A673 (cell line): ENCODE measurements at regions not wholly inside any gene's neighbourhood (a gene's known extent, or its start where the extent isn't known, plus 50 kb on each side); places are given as distances from the start of the nearest gene placed in this dataset.
"Not testable (repeated sequence)": the region's sequence is repeated elsewhere in the genome, so short reads cannot be mapped to it uniquely, and the experiment has no call there.

Experiments used
- BruUV-seq: library from RNA; stranded (reverse); fragments of 400-500 nt; replicated peaks from 2 replicates; lab custom pipeline; 2021; lab: Mats Ljungman, UMichigan
- CTCF ChIA-PET: fragments of 300-600 bp; sonication (Branson Sonifier 250); formaldehyde crosslinking; loops from one replicate; lab custom pipeline; 2022; ENCODE audit warnings: antibody characterized with exemption; lab: Charles Lee
- POLR2A ChIA-PET: fragments of 300-600 bp; sonication (Branson Sonifier 250); formaldehyde crosslinking; loops from one replicate; lab custom pipeline; 2022; ENCODE audit warnings: antibody characterized with exemption; ENCODE audit not compliant: low non-redundant PET; lab: Charles Lee
- DNase-seq: peaks from one replicate; pipeline ENCODE4 v3.0.0-alpha.2; 2015; ENCODE audit warnings: low spot score
- H3K27ac ChIP-seq: fragments of 200-600 bp; sonication (generic); 2 replicates; pipeline ENCODE4 v1.5.1; 2016; ENCODE audit warnings: mixed run types, low read depth, mild to moderate bottlenecking, mixed read lengths, antibody characterized with exemption, low read length; ENCODE audit not compliant: poor library complexity, severe bottlenecking
- H3K27me3 ChIP-seq: fragments of 200-600 bp; sonication (generic); replicated peaks from 2 replicates; pipeline ENCODE4 v1.6.1; 2017; ENCODE audit warnings: mixed run types, low read depth, mild to moderate bottlenecking, mixed read lengths, antibody characterized with exemption, low read length; ENCODE audit not compliant: insufficient read depth, poor library complexity
- H3K36me3 ChIP-seq: fragments of 200-600 bp; sonication (generic); 2 replicates; pipeline ENCODE4 v1.6.1; 2016; ENCODE audit warnings: mixed run types, mild to moderate bottlenecking, mixed read lengths, antibody characterized with exemption, low read length; ENCODE audit not compliant: insufficient read depth, poor library complexity, severe bottlenecking
- H3K4me1 ChIP-seq: fragments of 200-600 bp; sonication (generic); 2 replicates; pipeline ENCODE4 v1.6.1; 2017; ENCODE audit warnings: mixed run types, mild to moderate bottlenecking, mixed read lengths, antibody characterized with exemption, low read length; ENCODE audit not compliant: insufficient read depth, poor library complexity, severe bottlenecking
- H3K4me3 ChIP-seq: fragments of 200-600 bp; sonication (generic); 2 replicates; pipeline ENCODE4 v1.5.1; 2016; ENCODE audit warnings: low read depth, mixed run types, mild to moderate bottlenecking, mixed read lengths, low read length; ENCODE audit not compliant: poor library complexity, severe bottlenecking
- H3K9me3 ChIP-seq: fragments of 200-600 bp; sonication (generic); 2 replicates; pipeline ENCODE4 v1.6.1; 2016; ENCODE audit warnings: mixed run types, low read depth, mild to moderate bottlenecking, mixed read lengths, antibody characterized with exemption, low read length; ENCODE audit not compliant: poor library complexity, severe bottlenecking
- EZH2 ChIP-seq: fragments of 200-600 bp; sonication (generic); IDR thresholded peaks from 2 replicates; pipeline ENCODE4 v1.6.1; 2017; ENCODE audit warnings: borderline replicate concordance, low read depth, mild to moderate bottlenecking, mixed read lengths, antibody characterized with exemption, low read length; ENCODE audit not compliant: poor library complexity, severe bottlenecking
- intact Hi-C: fragments of 100-400 bp; cut with micrococcal nuclease; formaldehyde crosslinking; loops from one replicate; pipeline ENCODE4 v1.10.0; 2022; ENCODE audit not compliant: unreplicated experiment
- TF ChIP-seq, protein P1 (sequence below): fragments of 300-800, 200-600 bp; sonication (generic); conservative IDR thresholded peaks from 2 replicates; pipeline ENCODE4 v1.5.1; 2017; ENCODE audit warnings: low read depth, mild to moderate bottlenecking, antibody characterized with exemption, low read length, moderate library complexity, mixed read lengths

DNA sequence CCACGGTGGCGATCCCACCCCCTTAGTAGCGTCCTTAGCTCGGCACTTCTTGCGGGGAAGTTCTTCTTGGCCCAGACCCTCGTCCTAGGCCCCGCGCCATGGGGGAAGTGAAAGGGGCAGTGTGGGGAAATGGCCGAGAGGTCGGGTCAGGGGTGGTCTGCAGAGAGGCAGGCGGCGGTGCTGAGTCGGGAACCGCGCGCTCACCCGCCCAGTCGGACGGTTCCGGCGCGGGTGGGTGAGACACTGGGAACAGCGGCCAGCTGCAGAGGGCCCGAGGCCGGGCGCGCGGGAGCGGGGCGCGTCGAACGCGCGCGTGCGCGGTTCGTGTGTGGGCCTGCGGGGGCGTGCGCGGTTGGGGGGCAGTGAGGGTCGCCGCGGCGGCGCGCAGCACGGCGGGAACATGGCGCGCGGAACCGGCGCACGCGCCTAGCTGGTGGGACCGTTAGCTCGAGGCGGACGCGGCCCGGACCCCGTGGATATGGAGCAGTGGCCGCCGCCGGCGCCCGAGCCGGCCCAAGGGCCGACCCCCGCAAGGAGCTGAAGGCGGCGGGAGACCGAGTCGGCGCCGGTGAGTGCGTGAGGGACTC, 246.9 kb downstream of the GOLGA6L6 start:
- no peak overlapping the region for H3K4me3 ChIP-seq
- POLR2A ChIA-PET = no interaction called here
- intact Hi-C loops = no loop called here

DNA sequence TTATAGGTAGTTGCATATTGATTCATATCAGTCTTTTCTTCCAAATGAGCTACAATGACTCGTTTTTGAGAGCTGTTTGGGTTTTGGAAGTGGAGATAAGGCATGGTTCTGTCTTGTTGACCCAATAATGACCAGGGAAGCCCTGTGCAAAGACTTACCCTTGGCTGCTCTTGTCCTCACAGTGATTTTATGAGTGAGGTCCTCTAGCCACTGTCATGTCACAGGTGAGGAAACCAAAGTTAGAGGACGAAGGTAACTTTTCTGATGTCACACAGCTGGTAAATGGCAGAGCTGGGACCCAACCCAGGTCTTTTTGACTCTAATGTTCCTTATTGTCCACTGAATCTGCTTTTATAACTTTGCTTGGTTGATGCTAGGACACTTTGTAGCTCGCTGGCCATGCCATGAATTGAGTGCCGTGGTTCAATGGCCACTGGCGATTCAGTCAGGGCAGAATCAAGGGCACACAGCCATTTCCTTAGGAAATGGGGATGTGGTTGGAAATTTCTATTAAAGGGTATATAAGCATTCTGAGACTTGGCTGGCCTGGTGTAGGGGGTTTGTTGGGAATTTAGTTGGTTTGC, 249.1 kb downstream of the GOLGA6L6 start:
- DNase-seq, H3K4me3 ChIP-seq, H3K36me3 ChIP-seq, H3K27me3 ChIP-seq, POLR2A ChIA-PET, BruUV-seq, intact Hi-C loops, CTCF ChIA-PET, H3K27ac ChIP-seq, H3K4me1 ChIP-seq: not testable (repeated sequence)
- H3K9me3 ChIP-seq = peaks cover 61% of the 10 kb centered on the region

More for the DNA sequence above, 246.9 kb downstream of the GOLGA6L6 start:
- H3K4me1 ChIP-seq = no peaks in the 10 kb centered on the region
- H3K27ac ChIP-seq = no peak overlapping the region
- peaks cover 58% of the 10 kb centered on the region for H3K9me3 ChIP-seq
- CTCF ChIA-PET = no interaction called here
- no peaks in the 10 kb centered on the region for H3K27me3 ChIP-seq
- DNase-seq = no peak
- H3K36me3 ChIP-seq = no peaks in the 10 kb centered on the region
- no peak for TF ChIP-seq EZH2
- TF ChIP-seq, protein P1, sequence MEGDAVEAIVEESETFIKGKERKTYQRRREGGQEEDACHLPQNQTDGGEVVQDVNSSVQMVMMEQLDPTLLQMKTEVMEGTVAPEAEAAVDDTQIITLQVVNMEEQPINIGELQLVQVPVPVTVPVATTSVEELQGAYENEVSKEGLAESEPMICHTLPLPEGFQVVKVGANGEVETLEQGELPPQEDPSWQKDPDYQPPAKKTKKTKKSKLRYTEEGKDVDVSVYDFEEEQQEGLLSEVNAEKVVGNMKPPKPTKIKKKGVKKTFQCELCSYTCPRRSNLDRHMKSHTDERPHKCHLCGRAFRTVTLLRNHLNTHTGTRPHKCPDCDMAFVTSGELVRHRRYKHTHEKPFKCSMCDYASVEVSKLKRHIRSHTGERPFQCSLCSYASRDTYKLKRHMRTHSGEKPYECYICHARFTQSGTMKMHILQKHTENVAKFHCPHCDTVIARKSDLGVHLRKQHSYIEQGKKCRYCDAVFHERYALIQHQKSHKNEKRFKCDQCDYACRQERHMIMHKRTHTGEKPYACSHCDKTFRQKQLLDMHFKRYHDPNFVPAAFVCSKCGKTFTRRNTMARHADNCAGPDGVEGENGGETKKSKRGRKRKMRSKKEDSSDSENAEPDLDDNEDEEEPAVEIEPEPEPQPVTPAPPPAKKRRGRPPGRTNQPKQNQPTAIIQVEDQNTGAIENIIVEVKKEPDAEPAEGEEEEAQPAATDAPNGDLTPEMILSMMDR = no peak
- BruUV-seq = no TSS peak

DNA sequence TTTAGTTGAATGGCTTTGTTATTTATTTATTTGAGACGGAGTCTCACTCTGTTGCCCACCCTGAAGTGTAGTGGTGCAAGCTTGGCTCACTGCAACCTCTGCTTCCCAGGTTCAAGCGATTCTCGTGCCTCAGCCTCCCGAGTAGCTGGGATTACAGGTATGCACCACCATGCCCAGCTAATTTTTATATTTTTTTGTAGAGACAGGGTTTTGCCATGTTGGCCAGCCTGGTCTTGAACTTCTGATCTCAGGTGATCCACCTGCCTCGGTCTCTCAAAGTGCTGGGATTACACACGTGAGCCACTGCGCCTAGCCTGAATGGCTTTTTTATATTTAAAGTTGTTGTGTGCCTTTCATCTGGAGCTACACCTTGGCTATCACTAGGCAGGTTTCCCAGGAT, 250.0 kb downstream of the GOLGA6L6 start:
- H3K27me3 ChIP-seq, H3K36me3 ChIP-seq, DNase-seq, CTCF ChIA-PET, POLR2A ChIA-PET, H3K4me1 ChIP-seq, BruUV-seq, H3K27ac ChIP-seq, intact Hi-C loops, H3K4me3 ChIP-seq: not testable (repeated sequence)
- peaks cover 61% of the 10 kb centered on the region for H3K9me3 ChIP-seq

DNA sequence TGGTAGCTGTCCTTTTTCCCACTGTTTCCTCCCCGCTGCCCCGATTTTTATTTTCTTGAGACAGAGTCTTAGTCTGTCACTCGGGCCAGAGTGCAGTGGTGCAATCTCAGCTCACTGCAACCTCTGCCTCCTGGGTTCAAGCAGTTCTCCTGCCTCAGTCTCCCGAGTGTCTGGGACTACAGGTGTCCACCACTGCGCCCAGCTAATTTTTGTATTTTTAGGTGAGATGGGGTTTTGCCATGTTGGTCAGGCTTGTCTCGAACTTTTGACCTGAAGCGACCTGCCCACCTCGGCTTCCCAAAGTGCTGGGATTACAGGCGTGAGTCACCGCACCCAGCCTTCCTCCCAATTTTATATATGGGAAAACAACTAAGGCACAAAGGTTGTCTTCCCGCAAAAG, 251.0 kb downstream of the GOLGA6L6 start:
- POLR2A ChIA-PET, H3K36me3 ChIP-seq, H3K4me1 ChIP-seq, CTCF ChIA-PET, H3K27ac ChIP-seq, BruUV-seq, intact Hi-C loops, DNase-seq, H3K4me3 ChIP-seq, H3K27me3 ChIP-seq: not testable (repeated sequence)
- H3K9me3 ChIP-seq = peaks cover 64% of the 10 kb centered on the region

DNA sequence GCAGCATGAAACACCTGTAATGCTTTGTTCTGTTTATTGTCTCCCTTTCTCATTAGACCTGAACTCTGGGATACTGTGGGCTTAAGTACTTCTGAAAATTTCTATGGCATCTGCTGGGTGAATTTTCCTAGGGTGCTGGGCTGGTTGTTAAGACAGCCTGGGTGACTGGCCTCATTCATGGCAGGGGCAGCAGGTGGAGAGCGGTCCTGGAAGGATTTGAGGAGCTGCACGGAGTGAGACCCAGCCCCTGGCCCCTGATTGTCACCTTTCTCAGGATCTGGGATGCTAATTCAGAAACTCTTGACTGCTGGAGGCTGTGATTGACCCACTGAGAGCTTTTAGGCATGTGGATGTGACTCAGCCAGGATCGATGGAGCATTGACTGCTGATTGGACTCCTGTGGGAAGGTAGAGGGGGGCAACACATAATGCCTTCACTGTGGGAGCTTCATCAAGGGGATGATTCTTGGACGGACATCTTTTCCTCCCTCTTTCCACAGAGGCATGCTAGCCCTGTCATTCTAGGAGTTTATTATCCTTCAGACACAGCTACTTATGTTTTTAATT, 252.0 kb downstream of the GOLGA6L6 start:
- POLR2A ChIA-PET, DNase-seq, H3K4me1 ChIP-seq, BruUV-seq, H3K36me3 ChIP-seq, CTCF ChIA-PET, H3K27me3 ChIP-seq, H3K4me3 ChIP-seq, intact Hi-C loops, H3K27ac ChIP-seq: not testable (repeated sequence)
- H3K9me3 ChIP-seq = peaks cover 66% of the 10 kb centered on the region

DNA sequence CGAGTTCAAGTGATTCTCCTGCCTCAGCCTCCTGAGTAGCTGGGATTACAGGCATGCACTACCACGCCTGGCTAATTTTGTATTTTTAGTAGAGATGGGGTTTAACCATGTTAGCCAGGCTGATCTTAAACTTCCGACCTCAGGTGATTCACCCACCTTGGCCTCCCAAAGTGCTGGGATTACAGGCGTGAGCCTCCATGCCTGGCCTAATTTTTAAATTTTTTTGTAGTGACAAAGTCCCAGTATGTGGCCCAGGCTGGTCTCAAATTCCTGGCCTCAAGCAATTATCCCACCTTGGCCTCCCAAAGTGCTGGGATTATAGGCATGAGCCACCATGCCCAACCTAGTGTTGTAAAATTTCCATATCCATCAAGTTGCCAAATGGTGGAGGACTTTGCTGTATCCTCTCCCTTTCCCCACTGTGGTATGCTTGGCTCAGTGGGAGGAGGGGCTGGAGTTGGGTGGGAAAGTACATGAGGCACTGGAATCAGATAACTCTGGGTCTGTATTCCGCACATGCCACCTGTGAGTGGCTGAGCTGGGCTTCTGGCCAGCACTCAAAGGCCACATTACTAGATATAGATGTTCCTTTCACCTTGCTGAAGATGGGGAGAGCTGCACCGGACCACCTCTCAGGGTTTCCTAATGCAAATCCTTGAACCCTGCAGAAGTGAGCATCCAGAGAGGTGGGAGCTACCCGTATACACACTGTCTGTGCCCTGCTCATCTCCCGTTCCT, 252.6 kb downstream of the GOLGA6L6 start:
- H3K9me3 ChIP-seq = peaks cover 69% of the 10 kb centered on the region
- H3K27ac ChIP-seq, H3K4me1 ChIP-seq, H3K36me3 ChIP-seq, H3K27me3 ChIP-seq, POLR2A ChIA-PET, H3K4me3 ChIP-seq, DNase-seq, intact Hi-C loops, CTCF ChIA-PET, BruUV-seq: not testable (repeated sequence)
